M059J (cell line): ENCODE measurements at regions not wholly inside any gene's neighbourhood (a gene's known extent, or its start where the extent isn't known, plus 50 kb on each side); places are given as distances from the start of the nearest gene placed in this dataset.
"Not testable (repeated sequence)": the region's sequence is repeated elsewhere in the genome, so short reads cannot be mapped to it uniquely, and the experiment has no call there.

Experiments
- DNase-seq: peaks from one replicate; pipeline ENCODE4 v3.0.0-alpha.2; 2012; ENCODE audit warnings: low read depth

- no peak for DNase-seq
These were observed 68.1 kb upstream of the IFFO2 start for GRCh38 chr1:19024532-19024931.

GRCh38 chr1:19023787-19024186 is 67.3 kb upstream of the IFFO2 start:
- no peak for DNase-seq

- DNase-seq, result no peak
These were observed 65.4 kb upstream of the IFFO2 start for GRCh38 chr1:19021845-19022244.

- not testable (repeated sequence) for DNase-seq
These were observed 62.8 kb upstream of the IFFO2 start for GRCh38 chr1:19019288-19019687.

- no peak for DNase-seq
These were observed 59.0 kb upstream of the IFFO2 start for GRCh38 chr1:19015476-19015875.

- no peak for DNase-seq
These were observed 58.3 kb upstream of the IFFO2 start for GRCh38 chr1:19014765-19015164.

GRCh38 chr1:19013826-19014548 is 57.5 kb upstream of the IFFO2 start:
- no peak for DNase-seq

- DNase-seq, result peak; percentile 64
These were observed 55.4 kb upstream of the IFFO2 start for GRCh38 chr1:19011845-19012231.

GRCh38 chr1:19010995-19011844 is 54.7 kb upstream of the IFFO2 start:
- DNase-seq, result peak; percentile 100

GRCh38 chr1:19010503-19010902 is 54.0 kb upstream of the IFFO2 start:
- DNase-seq, result peak; percentile 56

- DNase-seq, result peak; percentile 100
These were observed 53.4 kb upstream of the IFFO2 start for GRCh38 chr1:19009882-19010321.

- no peak for DNase-seq
These were observed 52.8 kb upstream of the IFFO2 start for GRCh38 chr1:19009126-19009881.

- peak; percentile 45 for DNase-seq
These were observed 51.3 kb upstream of the IFFO2 start for GRCh38 chr1:19007491-19008441.

- DNase-seq, result no peak
These were observed 50.4 kb upstream of the IFFO2 start for GRCh38 chr1:19006837-19007271.
